ENCODE measurements at regions not wholly inside any gene's neighbourhood (a gene's known extent, or its start where the extent isn't known, plus 50 kb on each side); places are given as distances from the start of the nearest gene placed in this dataset.

- TF ChIP-seq CTCF (IDR thresholded peaks at IDR 0.05) = no peak
- TF ChIP-seq POLR2A (IDR thresholded peaks at IDR 0.05) = no peak
Measured at GRCh38 chr17:33868899-33869298, 386.2 kb upstream of the CCL2 start.
